ENCODE measurements at regions not wholly inside any gene's neighbourhood (a gene's known extent, or its start where the extent isn't known, plus 50 kb on each side); places are given as distances from the start of the nearest gene placed in this dataset.
"Not testable (repeated sequence)": the region's sequence is repeated elsewhere in the genome, so short reads cannot be mapped to it uniquely, and the experiment has no call there.

DNA sequence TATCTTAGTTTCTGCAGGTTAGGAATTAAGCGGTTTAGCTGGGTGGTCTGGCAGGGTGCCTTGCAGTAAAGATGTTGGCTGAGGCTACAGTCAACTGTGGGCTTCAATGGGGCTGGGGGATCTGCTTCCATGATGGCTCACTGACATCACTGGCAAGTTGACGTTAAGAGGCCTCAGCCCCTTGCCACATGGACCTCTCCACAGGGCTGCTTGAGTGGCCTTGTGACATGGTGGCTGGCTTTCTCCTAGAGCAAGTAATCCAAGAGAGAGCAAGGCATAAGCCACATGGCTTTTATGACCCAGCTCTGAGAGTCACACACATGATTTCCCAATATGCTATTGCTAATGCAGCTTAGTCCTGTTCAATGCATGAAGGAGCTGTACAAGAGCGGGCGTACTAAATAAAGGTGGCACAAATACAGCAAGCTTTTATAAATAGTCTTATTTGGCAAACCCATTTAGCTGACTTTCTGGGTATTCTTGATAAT is 109.1 kb downstream of the SEPTIN7 start:
- no peak for DNase-seq

DNA sequence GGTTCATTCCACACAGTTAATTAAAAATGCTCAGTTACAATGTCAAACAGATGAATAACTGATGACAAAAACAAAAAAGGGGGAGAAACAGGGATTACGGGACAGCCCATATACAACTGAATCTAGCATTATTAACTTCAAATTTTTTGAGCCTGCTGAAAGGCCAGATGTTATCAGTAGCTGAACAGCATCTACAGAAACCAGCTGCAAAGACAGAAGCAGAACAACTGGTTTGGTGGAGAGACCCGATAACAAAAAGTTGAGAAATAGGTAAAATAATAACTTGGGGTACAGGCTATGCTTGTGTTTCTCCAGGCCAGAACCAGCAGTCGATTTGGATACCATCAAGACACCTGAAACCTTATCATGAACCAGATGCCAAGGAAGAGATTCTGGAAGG is 109.8 kb downstream of the SEPTIN7 start:
- DNase-seq, result not testable (repeated sequence)

DNA sequence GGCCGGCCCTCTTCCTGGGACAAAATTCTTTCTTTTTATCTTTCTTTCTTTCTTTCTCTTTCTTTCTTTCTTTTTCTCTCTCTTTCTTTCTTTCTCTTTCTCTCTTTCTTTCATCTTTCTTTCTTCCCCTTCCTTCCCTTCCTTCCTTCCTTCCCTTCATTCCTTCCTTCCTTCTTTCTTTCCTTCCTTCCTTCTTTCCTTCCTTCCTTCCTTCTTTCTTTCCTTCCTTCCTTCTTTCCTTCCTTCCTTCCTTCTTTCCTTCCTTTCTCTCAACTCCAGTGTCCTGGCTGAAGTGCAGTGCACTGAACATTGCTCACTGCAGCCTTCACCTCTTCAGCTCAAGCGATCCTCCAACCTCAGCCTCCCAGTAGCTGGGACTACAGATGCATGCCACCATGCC is 112.5 kb downstream of the SEPTIN7 start:
- not testable (repeated sequence) for DNase-seq

DNA sequence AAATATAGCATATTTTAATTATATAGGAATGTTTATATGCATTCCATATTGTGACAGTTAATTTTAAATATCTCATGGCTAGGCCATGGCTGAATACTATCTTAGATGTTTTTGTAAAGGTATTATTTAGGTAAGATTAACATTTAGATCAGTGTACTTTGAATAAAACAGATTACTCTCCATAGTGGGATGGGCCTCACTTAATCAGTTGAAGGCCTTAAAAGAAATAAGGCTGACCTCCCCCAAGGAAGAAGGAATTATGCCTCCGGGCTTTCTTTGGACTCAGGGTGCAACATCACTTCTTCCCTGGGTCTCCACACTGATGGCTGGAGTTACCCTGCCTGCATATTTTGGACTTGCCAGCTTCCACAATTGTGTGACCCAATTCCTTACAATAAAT is 113.4 kb downstream of the SEPTIN7 start:
- DNase-seq, result not testable (repeated sequence)

DNA sequence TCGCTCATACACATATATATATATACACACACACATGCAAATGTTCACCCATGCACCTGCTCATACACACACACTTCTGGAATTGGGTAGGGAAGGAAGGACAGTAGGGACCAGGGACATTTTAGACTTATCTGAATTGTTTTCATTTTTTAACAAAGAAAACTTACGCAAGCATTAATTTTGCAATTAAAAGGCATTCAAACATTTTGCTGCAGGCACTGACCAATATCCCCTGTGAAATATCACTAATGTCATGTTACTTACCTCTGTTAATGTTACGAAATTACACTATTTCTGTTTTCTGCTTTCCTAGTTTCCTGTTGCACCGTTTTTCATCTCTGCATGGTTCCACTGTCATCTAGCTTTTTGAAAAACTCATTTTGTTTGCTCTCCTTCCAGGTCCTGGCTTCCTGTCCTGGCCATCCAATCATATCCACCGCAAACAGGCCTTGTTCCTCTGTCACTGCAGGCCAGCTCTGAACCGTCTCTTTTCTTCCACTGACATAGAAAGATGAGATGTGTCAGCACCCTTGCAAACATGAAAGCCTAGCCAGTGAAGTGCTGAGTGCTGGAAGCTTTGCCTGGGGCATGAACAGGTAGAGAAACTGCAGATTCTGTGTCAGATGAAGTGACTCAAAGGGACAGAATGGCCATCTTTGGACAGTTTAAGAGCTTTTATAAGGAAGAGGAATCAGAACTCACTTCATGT is 114.5 kb downstream of the SEPTIN7 start:
- not testable (repeated sequence) for DNase-seq

DNA sequence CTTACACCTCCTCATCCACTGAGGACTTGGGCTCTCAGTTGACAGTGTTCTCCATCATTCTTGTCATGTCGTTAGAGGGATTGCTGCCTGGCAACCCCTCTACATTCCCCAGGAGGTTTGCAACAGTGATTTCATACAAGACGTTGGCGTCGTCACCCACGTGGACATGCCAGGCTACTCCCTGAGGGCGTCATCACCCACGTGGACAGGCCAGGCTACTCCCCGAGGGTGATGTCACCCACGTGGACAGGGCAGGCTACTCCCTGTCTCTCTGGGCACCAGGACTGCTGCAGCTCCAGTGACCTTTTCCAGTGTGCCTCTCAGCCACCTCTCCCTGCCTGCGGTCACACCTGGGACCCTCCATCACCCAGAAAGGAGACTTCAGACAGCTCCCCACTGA is 117.4 kb downstream of the SEPTIN7 start:
- not testable (repeated sequence) for DNase-seq

DNA sequence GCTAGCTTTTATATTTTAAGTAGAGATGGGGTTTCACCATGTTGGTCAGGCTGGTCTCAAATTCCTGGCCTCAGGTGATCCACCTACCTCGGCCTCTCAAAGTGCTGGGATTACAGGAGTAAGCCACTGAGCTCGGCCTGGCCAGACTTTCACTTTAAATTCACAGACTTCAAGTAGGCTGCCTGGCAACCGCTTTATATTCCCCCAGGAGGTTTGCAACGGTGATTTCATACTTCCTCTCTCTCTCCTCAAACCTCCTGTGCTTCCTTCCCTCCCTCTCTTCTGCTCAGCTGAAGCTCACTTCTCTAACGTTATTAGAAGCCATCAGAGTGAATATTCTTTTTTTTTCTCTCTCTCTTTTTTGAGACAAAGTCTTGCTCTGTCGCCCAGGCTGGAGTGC is 118.8 kb downstream of the SEPTIN7 start:
- DNase-seq, result not testable (repeated sequence)

DNA sequence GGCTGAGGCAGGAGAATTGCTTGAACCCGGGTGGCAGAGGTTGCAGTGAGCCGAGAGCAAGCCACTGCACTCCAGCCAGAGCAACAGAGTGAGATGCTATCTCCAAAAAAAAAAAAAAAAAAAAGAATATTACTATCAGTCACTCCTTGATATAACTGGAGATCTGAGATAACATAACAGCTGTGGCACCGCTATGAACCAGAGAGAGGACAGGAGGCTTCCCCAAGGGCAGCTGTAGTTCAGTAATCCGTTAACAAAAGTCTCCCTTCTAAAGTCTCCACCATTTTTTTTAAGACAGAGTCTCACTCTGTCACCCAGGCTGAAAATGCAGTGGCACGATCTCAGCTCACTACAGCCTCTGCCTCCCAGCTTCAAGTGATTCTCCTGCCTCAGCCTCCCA is 120.5 kb downstream of the SEPTIN7 start:
- DNase-seq, result not testable (repeated sequence)

DNA sequence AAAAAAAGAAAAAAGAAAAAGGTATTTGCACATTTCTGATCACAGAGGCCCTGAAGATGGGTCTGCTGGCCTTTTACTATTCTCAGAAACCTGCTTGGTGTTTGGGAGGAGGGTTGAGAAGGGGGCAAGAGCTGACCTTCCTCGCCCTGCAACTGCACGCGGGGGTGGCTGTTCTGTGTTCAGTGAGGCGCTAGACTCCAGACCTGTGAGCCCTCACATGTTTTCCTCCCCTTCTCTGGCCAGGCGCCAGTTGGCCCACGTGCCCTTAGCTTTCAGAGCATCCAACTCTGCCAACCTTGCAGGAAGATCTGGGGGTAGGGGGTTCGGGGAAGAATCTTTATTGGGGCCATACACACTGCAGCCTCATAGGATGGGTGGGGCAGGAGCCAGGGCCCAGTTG is 123.8 kb downstream of the SEPTIN7 start:
- DNase-seq, result not testable (repeated sequence)

DNA sequence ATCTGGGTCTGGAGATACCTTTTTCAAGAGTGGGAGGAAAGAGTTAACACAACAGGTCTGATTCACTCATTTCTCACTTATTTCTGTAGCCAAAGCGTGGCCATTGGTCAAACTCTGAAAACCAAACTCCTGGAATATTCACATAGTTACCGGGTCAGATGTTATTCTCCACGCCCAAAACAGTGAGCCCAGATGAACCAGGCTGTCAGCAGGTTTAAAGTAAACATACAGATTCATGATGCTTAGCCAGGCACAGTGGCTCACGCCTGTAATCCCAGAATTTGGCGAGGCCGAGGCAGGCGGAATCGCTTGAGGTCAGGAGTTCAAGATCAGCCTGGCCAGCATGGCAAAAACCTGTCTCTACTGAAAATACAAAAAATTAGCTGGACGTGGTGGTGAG is 126.1 kb downstream of the SEPTIN7 start:
- DNase-seq, result not testable (repeated sequence)

DNA sequence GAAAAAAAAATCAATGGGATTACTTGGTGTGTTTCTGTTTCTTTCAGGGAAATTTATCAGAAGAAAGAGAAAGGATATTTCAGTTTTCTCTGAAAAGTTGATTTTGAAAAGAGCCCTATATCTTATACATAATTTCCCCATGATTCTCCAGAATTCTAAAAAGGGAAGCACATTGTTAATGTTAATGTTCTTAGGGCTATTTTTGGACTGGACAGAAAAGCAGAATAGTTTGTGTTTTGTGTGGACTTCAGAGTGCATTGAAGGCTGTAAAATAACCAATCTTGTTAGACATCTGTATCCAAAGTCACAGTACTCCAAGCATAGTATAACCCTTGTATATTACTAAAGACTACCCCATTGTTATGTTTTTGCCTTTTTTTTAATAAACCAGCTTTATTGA is 130.3 kb downstream of the SEPTIN7 start:
- not testable (repeated sequence) for DNase-seq

DNA sequence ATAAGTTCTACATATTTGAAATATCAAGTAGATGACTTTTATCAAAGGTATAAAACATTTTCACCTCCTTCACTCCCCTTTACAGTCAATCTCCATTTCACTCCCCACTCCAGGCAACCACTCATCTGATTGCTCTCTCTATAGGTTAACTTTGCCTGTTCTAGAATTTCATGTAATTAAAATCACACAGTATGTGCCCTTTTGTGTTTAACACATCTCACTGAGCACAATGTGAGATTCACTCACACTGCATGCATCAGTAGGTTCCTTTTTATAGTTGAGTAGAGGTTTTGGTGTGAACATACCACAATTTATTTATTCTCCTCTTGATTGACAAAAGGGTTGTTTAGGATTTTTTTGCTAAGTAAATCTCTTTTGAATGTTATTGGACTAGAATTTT is 130.7 kb downstream of the SEPTIN7 start:
- DNase-seq, result not testable (repeated sequence)

DNA sequence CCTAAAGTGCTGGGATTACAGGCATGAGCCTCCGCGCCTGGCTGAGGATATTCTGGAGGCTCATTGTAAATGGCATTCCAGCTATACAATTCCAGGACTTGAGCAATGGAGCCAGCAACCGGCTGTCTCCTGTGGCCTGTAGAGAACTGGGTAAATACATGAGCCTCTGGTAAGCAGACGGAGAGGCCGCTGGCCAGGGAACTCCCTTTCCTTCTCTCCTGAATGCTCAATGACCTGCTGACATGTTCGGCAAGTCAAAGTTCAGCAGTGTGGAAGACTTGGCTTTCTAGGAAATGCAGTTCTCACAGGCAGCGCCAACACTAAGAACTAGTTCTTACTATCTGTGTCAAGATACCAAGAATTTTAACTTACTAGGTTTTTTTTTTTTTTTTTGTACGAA is 139.8 kb downstream of the SEPTIN7 start:
- DNase-seq, result not testable (repeated sequence)

DNA sequence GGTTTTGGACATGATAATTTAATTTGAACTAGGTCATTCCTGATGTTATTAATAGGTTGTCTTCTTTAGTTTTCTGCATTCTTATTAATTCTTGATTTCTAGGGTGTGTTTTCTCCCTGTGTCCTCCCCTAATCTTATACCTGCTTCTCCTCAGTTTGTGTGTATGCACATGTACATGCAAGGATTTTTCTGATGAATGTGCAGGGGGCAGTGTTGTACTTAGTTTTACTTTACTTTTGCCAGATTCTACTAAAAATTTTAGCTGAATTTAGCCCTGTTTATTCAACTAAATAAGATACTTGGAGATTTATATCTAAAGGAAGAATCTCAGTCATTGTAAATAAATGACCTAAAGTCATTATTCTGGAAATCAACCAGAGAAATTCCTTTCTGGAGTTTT is 144.8 kb downstream of the SEPTIN7 start:
- not testable (repeated sequence) for DNase-seq

DNA sequence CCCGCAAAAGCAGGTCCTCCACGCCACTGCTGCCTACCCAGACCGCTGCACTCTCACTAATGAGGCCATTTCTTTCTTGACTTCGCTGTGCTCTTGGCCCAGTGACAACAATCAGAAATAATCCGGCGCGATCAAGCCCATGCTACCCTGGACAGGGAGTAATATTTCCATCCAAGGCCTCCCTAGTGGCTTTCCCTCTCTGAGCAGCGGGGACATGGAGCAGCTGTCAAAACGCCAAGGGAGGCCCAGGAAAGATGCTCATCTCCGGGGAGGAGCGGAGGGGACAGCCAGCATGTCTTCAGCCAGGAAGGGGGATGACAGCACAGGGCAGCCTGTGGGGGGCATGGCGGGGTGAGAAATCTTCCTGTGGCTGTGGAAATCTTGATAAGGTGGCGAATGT is 154.9 kb downstream of the SEPTIN7 start:
- not testable (repeated sequence) for DNase-seq

DNA sequence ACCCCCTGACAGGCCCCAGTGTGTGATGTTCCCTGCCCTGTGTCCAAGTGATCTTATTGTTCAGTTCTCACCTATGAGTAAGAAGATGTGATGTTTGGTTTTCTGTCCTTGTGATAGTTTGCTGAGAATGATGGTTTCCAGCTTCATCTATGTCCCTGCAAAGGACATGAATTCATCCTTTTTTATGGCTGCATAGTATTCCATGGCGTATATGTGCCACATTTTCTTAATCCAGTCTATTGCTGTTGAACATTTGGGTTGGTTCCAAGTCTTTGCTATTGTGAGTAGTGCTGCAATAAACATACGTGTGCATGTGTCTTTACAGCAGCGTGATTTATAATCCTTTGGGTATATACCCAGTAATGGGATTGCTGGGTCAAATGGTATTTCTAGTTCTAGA is 156.1 kb downstream of the SEPTIN7 start:
- DNase-seq, result not testable (repeated sequence)

DNA sequence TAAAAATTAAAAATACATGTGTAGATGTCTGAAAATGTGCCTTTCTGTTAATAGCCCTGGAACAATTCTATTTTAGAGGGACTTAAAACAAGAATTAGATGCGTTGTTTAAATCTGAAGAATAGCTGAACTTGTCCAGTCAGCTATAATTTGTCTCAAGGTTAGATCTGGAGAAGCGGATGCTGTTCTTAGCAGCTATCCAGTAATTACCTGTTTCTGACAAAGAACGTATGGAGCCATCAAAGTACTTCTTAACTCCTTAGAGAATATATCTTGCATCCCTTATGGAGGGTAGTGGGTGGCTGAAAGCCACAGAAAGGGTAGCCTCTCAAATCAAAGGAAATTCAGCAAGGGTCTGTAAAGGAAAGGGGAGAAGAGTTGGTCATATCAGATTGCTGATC is 160.4 kb downstream of the SEPTIN7 start:
- DNase-seq, result not testable (repeated sequence)

DNA sequence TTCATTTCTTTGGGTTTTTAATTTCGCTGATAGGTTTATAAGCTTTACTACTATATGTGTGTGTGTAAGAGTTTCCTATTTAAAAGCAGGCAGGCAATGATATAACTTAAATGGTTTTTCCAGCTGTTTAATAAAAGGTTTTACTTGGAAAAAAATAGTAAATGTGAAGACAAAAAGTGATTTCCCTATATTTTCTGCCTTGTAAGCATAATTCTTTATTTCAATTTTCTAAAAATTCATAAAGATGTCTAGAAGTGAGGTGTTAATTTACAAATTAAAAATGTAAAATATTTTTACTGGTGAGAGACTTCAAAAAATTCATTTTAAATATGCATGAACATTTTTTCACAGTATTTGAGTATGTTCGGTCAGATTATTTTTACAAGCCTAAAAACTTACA is 161.8 kb downstream of the SEPTIN7 start:
- DNase-seq, result not testable (repeated sequence)

DNA sequence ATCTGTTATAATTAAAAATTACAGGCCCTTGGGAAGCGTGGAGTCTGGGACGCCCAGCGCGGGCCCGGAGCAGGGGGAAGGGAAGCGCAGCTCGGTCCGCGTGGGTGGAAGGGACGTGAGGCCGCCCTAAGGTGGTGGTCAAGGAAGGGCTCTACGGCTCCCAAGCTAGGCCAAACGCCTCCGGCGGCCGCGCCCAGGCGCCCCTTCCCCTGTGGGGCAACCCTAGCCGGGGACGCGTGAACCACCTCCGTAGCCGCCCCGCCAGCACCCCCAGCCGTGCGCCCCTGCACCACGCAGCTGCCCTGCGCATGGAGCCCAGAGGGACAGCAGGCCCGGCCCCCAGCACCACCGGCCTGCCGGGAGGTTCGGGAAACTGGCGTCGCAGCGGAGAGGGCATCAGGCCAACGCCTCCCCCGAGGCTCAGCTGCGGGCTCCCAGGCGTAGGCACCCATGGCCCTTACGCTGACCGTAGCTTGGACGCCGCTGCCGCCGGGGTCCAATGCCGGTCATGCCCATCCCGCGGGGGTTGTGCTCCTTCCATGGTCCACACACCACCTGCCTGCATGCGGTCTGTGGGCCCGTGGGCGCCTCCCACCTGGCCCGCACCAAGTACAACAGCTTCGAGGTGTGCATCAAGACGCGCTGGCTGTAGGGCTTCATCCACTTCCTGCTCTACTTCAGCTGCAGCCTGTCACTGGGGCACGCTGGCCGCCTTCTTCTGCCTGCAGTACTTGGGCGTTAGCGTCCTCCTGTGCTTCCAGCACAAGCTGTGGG is 166.7 kb downstream of the SEPTIN7 start:
- DNase-seq, result no peak

DNA sequence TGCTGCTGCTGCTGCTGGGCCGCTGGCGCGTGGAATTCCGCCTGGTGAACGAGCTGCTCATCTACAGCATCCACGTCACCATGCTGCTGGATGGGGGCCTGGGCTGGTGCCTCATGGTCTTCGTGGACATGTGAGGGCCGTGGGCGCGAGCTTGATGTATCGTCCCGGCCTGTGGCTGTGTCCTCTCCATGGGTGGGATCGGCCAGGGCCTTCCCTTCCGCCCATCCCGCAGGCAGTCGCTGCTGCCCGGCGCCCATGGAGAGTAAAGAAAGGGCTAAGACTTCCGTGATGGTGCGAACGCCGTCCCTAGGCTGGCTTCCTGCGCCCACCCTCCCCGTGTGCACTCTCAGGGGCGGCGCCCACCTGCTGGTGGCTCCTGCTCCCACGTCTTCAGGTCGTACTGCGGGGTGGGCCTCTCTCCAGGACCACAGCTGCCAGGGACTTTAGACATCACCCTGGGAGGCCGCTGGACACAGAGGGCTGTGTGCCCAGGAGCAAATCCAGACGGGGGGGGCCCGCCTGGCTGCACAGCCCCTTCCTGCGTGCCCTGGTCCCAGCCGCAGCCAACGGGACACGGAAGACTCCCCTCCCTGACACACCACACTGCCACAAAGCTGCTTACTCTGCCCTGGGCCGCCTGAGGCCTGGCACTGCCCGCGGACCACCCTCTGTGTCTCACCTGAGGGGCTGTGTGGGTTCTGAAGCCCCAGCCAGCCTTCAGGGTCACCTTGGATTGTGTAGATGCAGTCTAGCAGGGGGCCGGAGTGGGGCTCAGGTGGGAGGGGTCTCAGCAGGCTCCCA is 167.5 kb downstream of the SEPTIN7 start:
- DNase-seq, result no peak

DNA sequence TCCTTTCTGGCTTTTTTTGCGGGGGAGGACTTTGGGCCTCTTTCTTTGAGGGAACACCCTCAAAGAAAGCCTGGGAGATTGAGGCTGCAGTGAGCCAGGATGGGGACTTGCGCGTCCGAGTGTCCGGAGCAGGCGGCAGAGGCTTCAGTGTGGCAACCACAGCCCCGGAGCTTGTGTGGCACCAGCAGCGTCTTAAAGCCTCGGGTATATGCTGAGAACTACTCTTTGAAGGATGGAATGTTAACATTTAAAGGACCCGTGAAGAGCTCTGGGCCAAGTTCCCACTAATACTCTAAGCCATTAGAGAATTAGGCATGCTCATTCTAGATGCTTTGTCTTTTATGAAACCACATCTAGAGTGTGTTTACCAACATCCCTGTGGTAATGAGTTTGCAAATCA is 168.2 kb downstream of the SEPTIN7 start:
- DNase-seq, result no peak

DNA sequence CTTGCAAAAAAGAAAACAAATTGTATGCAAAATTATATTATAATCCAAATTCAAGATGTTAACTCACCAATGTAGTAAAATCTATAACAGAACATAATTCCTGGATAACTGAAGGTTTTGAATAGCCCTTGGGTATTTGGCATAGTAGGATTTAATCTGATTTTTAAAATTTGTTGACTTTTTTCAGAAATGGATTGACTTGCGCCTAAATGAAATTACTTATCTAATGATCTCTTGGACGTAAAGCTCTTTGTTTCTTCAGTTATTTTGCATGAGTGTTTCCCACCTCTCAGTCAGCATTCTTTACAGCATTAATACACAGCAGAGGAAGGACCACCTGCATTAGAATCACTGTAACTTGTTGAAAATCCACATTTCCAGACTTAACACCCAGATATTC is 169.6 kb downstream of the SEPTIN7 start:
- DNase-seq, result no peak

All from right lung (tissue), 2 donors.